Effector memory CD8-positive, alpha-beta T cell (primary cell): ENCODE measurements at regions not wholly inside any gene's neighbourhood (a gene's known extent, or its start where the extent isn't known, plus 50 kb on each side); places are given as distances from the start of the nearest gene placed in this dataset.

ENCODE experiments used
- ATAC-seq: fragments of 150-1000 bp; cut with Tn5 transposase; replicated peaks from 2 replicates; pipeline ENCODE4 v1.10.0; 2021; ENCODE audit warnings: mild to moderate bottlenecking, moderate library complexity
- DNase-seq, 3 experiments: peaks; one replicate each; pipeline ENCODE4 v3.0.0; 2021
- H3K27ac Mint-ChIP-seq, 2 donors: one replicate each; pipeline ENCODE4 v1.8.0; 2022; ENCODE audit warnings: mild to moderate bottlenecking in 2 of 2, mixed read lengths in 2 of 2, moderate library complexity in 2 of 2
- H3K27me3 Mint-ChIP-seq, 2 donors: one replicate each; pipeline ENCODE4 v1.8.0; 2022; ENCODE audit warnings: mixed read lengths in 2 of 2
- H3K36me3 Mint-ChIP-seq: one replicate; pipeline ENCODE4 v1.8.0; 2022; ENCODE audit warnings: mild to moderate bottlenecking, moderate library complexity, mixed read lengths; ENCODE audit not compliant: insufficient read depth
- H3K4me1 Mint-ChIP-seq, 2 donors: one replicate each; pipeline ENCODE4 v1.8.0; 2022; ENCODE audit warnings: low read depth in 2 of 2, mixed read lengths in 2 of 2
- H3K4me3 Mint-ChIP-seq, 2 donors: one replicate each; pipeline ENCODE4 v1.8.0; 2022; ENCODE audit warnings: mild to moderate bottlenecking in 2 of 2, mixed read lengths in 2 of 2, moderate library complexity in 2 of 2
- H3K9me3 Mint-ChIP-seq, 2 donors: one replicate each; pipeline ENCODE4 v1.8.0; 2022; ENCODE audit warnings: mixed read lengths in 2 of 2

- Mint-ChIP-seq H3K36me3 (no peaks in the 10 kb centered on the region), H3K4me3 (no peak overlapping the region), H3K4me1 (no peaks in the 10 kb centered on the region), H3K27ac (no peak overlapping the region), H3K27me3 (peaks cover 15 to 37% of the 10 kb centered on the region in 2 donors), H3K9me3 (no peaks in the 10 kb centered on the region)
- ATAC-seq, result no peak
- no peak for DNase-seq
These were observed 230.4 kb upstream of the SPRED2 start for GRCh38 chr2:65662654-65663432.

GRCh38 chr2:65661980-65662653 lies 229.7 kb upstream of the SPRED2 start:
- Mint-ChIP-seq H3K27ac (no peak overlapping the region), H3K27me3 (peaks cover 21 to 45% of the 10 kb centered on the region in 2 donors), H3K36me3 (no peaks in the 10 kb centered on the region), H3K4me3 (no peak overlapping the region), H3K4me1 (no peaks in the 10 kb centered on the region), H3K9me3 (no peaks in the 10 kb centered on the region)
- DNase-seq (no peak), ATAC-seq (no peak)

- DNase-seq, result no peak
- Mint-ChIP-seq H3K36me3 (no peaks in the 10 kb centered on the region), H3K4me3 (no peak overlapping the region), H3K4me1 (no peaks in the 10 kb centered on the region), H3K9me3 (no peaks in the 10 kb centered on the region), H3K27me3 (peaks cover 26 to 50% of the 10 kb centered on the region in 2 donors), H3K27ac (no peak overlapping the region)
- no peak for ATAC-seq
These were observed 227.9 kb upstream of the SPRED2 start for GRCh38 chr2:65660340-65660739.

GRCh38 chr2:65658881-65659280 lies 226.5 kb upstream of the SPRED2 start:
- DNase-seq (no peak), ATAC-seq (no peak)
- H3K9me3 Mint-ChIP-seq, result no peaks in the 10 kb centered on the region
- H3K27me3 Mint-ChIP-seq, result peaks cover 26 to 57% of the 10 kb centered on the region in 2 donors
- H3K4me1 Mint-ChIP-seq, result no peaks in the 10 kb centered on the region
- no peaks in the 10 kb centered on the region for H3K36me3 Mint-ChIP-seq
- no peak overlapping the region for H3K4me3 Mint-ChIP-seq
- no peak overlapping the region for H3K27ac Mint-ChIP-seq

GRCh38 chr2:65658266-65658665 lies 225.9 kb upstream of the SPRED2 start:
- no peaks in the 10 kb centered on the region for H3K4me1 Mint-ChIP-seq

GRCh38 chr2:65656160-65656718 lies 223.8 kb upstream of the SPRED2 start:
- no peaks in the 10 kb centered on the region for H3K36me3 Mint-ChIP-seq
- no peak for ATAC-seq
- DNase-seq, result no peak
- H3K9me3 Mint-ChIP-seq, result no peaks in the 10 kb centered on the region
- no peak overlapping the region for H3K27ac Mint-ChIP-seq
- peaks cover 25 to 53% of the 10 kb centered on the region in 2 donors for H3K27me3 Mint-ChIP-seq
- H3K4me1 Mint-ChIP-seq, result no peaks in the 10 kb centered on the region
- no peak overlapping the region for H3K4me3 Mint-ChIP-seq

More at GRCh38 chr2:65658266-65658665, 225.9 kb upstream of the SPRED2 start:
- Mint-ChIP-seq H3K36me3 (no peaks in the 10 kb centered on the region), H3K9me3 (no peaks in the 10 kb centered on the region), H3K4me3 (no peak overlapping the region), H3K27ac (no peak overlapping the region), H3K27me3 (peaks cover 25 to 60% of the 10 kb centered on the region in 2 donors)
- ATAC-seq, result no peak
- DNase-seq, result no peak

- Mint-ChIP-seq H3K9me3 (no peaks in the 10 kb centered on the region), H3K4me1 (no peaks in the 10 kb centered on the region), H3K27ac (no peak overlapping the region), H3K4me3 (no peak overlapping the region), H3K36me3 (no peaks in the 10 kb centered on the region), H3K27me3 (peaks cover 32 to 53% of the 10 kb centered on the region in 2 donors)
- DNase-seq (no peak), ATAC-seq (no peak)
These were observed 222.6 kb upstream of the SPRED2 start for GRCh38 chr2:65655000-65655399.

GRCh38 chr2:65654496-65654895 lies 222.1 kb upstream of the SPRED2 start:
- ATAC-seq, result no peak

GRCh38 chr2:65652066-65652465 lies 219.7 kb upstream of the SPRED2 start:
- no peak overlapping the region for H3K4me3 Mint-ChIP-seq
- no peak for ATAC-seq
- H3K27ac Mint-ChIP-seq, result no peak overlapping the region
- DNase-seq, result no peak
- no peaks in the 10 kb centered on the region for H3K4me1 Mint-ChIP-seq
- H3K9me3 Mint-ChIP-seq, result no peaks in the 10 kb centered on the region
- no peaks in the 10 kb centered on the region for H3K36me3 Mint-ChIP-seq
- H3K27me3 Mint-ChIP-seq, result peaks cover 25 to 40% of the 10 kb centered on the region in 2 donors

More at GRCh38 chr2:65654496-65654895, 222.1 kb upstream of the SPRED2 start:
- no peak for DNase-seq
- Mint-ChIP-seq H3K27ac (no peak overlapping the region), H3K27me3 (peaks cover 32 to 53% of the 10 kb centered on the region in 2 donors), H3K9me3 (no peaks in the 10 kb centered on the region), H3K4me3 (no peak overlapping the region), H3K4me1 (no peaks in the 10 kb centered on the region), H3K36me3 (no peaks in the 10 kb centered on the region)

- Mint-ChIP-seq H3K36me3 (no peaks in the 10 kb centered on the region), H3K27me3 (peaks cover 21% of the 10 kb centered on the region in 2 donors), H3K27ac (no peak overlapping the region), H3K4me3 (no peak overlapping the region), H3K9me3 (no peaks in the 10 kb centered on the region), H3K4me1 (no peaks in the 10 kb centered on the region)
- DNase-seq (no peak), ATAC-seq (no peak)
These were observed 217.6 kb upstream of the SPRED2 start for GRCh38 chr2:65649811-65650589.

DNA sequence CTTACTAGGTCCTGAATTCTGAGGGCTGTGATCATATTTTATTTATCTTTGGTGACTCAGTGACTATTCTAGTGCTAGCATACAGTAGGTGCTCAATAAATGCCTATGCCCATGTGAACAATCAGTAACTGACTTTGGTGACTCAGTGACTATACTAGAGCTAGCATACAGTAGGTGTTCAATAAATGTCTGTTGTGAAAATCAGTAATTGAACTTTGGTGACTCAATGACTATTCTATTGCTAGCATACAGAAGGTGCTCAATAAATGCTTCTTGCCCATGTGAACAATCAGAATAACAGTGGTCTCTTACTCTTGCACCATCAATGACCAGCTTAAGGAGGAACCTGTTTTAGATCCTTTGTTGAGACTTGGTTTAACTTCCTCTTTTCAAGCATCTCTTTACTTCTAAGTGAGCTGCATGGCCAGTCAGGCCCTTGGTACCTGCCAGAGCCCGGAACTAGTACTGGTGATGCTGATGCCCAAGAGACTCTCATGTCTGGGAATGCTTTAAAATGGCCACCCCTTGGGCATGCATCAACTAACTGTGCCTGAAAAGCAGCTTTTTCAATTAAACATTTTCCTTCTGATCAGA lies 214.9 kb upstream of the SPRED2 start:
- DNase-seq (no peak), ATAC-seq (no peak)
- Mint-ChIP-seq H3K36me3 (no peaks in the 10 kb centered on the region), H3K4me3 (no peak overlapping the region), H3K9me3 (no peaks in the 10 kb centered on the region), H3K4me1 (no peaks in the 10 kb centered on the region), H3K27ac (no peak overlapping the region), H3K27me3 (peaks cover 8 to 17% of the 10 kb centered on the region in 2 donors)

GRCh38 chr2:65640793-65641103 lies 208.3 kb upstream of the SPRED2 start:
- ATAC-seq (no peak), DNase-seq (no peak)
- Mint-ChIP-seq H3K4me3 (no peak overlapping the region), H3K9me3 (no peaks in the 10 kb centered on the region), H3K36me3 (peaks cover 5% of the 10 kb centered on the region), H3K27ac (no peak overlapping the region), H3K27me3 (peaks cover 13 to 36% of the 10 kb centered on the region in 2 donors), H3K4me1 (peaks cover 0 to 3% of the 10 kb centered on the region in 2 donors)
